NCI-H446 (cell line): ENCODE measurements at regions not wholly inside any gene's neighbourhood (a gene's known extent, or its start where the extent isn't known, plus 50 kb on each side); places are given as distances from the start of the nearest gene placed in this dataset.

Experiments
- DNase-seq, 2 experiments: peaks; one replicate each; lab custom pipeline; 2025; lab: John Stamatoyannopoulos, UW

DNA sequence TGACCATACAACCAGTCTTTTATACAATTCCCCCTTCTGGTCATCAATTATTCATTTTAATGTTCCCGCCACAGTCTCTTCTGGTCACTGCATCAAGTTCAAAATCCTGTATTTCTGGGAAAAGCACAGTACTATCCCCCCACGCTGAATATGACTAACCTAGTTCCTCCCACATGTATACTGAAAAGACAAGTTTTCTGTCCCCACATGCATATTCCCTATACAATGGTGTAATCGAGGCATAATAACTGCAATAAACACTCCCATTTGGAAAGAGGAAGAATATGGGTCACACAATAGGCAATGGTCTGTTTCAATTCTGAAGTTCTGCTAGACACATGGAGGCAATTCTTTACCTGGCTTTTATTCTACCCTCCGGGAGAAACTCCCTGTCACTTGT, 344.9 kb downstream of the EFNA5 start:
- no peak for DNase-seq

DNA sequence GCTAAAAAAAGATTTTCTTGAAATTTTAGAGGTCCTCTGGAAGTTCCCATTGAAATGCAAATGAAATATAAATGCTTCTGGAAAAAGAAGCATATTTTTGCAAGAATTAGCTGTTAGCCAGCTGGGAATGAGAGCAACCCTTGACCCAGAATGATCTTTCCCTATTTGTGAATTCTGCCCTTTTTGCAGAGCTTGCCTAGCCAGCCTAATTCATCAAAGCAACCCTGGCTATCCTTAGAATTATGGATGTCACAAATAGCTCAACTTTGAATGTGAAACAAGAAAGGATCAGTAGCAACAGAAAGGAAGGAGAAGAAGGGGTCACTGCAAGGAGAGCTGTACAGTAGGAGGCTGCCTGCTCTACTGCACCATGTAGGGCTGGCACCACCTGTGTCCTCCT, 345.9 kb downstream of the EFNA5 start:
- DNase-seq: no peak

DNA sequence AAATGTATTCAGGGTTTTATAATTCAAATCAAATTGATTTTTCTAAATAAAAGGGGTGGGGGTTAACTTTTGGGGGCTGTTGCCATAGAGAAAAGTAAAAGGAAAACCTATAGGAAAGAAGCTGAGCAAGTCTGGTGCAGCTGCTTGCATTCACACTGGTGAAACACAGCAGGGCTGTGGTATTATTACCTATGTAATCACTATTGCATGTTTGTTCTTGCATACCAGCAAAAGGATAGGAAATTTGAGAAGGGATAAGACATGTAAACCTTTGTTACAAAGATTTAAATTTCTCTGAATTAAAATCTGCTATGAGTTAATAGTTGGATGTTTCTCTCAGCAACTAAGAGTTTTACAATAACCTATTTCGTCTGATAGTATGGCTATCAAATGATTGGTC, 346.7 kb downstream of the EFNA5 start:
- no peak for DNase-seq

GRCh38 chr5:107323536-107323935, 347.2 kb downstream of the EFNA5 start:
- DNase-seq: no peak

DNA sequence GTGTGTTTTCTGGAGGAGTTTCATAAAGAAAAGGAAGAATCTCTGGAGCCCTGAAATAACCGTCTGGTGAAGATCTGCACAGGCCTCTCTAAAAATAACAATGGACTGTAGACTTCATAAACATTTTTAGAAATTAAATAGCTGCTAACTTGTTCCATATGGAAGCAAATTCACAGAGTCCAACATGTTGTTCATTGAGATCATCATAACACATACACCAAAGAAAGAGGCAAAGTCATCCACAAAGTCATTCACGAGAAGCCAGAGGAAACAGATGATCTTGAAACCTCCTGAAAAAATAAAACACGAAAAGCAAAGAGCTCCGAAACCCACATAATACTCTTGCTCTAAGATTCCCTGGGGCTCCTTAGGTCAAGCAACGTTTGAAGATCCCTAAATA, 347.8 kb downstream of the EFNA5 start:
- no peak for DNase-seq

DNA sequence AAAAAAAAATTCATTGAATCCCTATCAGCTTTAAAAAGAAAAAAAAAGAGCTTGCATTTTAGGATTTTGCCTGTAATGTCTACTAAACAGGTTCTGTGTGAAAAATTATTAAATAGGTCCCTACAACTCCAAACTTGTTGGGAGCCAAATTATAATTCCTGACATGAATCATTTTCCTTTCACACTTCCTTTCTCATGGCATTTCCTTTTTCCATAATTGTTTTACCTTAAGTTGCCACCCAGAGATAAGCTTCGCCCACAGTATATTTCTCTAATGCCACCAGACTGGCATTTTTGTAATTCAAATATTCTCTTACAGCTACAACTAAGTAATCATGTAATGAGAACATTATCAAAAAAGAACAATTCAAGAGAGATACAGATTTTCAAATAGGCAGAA, 348.8 kb downstream of the EFNA5 start:
- DNase-seq: no peak

DNA sequence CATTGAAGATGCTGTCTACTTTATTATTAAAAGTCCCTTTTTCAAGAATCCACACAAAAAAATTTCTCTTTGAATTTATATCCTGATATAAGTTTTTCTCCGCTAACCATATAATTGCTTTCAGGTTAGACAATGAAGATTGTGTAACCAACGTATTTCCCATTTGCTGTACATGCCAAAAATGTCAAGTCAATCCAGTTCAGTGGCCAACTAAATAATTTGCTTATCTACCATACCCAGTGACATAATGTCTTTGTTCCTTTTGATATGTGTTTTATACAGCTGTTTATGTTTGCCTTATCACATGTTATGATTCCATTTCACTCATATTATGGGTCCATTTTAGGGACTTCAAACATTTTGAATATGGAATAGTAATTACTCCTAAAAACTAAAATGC, 349.9 kb downstream of the EFNA5 start:
- DNase-seq: no peak

- DNase-seq: no peak
Observed at GRCh38 chr5:107320376-107320775, 350.4 kb downstream of the EFNA5 start.

GRCh38 chr5:107319901-107320300, 350.8 kb downstream of the EFNA5 start:
- no peak for DNase-seq

DNA sequence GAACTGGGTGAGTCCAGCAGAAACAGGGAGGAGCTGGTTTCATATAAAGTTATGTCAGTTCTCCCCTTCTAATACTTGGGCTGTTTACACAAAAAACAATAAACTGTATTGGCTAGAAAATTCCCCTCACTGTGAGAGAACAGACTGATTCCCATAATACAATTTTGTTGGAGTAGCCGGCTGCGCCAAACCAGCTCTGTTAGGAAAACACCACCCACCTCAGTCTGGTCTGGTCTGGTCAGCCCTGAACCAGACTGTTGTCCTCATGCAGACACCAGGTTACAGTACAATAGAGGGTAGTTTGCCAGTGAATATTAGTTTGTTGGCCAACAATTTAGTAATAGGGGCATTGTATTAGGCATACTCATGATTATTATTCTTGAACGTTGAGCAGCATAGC, 356.4 kb downstream of the EFNA5 start:
- no peak for DNase-seq

DNA sequence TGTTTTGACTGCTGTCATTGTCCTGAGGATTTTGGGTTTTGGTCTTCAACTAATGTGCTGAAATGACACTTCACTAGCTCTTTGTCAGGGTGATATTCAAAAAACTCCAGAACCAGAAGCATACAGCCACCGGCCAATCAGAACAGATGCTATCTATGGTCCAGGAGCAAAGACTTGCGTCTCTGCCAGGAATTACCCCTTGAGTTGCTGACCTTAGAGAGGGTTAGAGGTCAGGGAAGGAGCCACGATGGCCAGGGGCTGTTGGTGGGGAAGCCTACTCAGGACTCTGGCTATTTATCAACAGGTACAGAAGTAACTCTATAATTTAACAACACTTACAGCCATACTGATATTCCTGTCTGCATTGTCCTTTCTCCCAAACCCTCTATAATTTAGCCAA, 356.8 kb downstream of the EFNA5 start:
- no peak for DNase-seq

DNA sequence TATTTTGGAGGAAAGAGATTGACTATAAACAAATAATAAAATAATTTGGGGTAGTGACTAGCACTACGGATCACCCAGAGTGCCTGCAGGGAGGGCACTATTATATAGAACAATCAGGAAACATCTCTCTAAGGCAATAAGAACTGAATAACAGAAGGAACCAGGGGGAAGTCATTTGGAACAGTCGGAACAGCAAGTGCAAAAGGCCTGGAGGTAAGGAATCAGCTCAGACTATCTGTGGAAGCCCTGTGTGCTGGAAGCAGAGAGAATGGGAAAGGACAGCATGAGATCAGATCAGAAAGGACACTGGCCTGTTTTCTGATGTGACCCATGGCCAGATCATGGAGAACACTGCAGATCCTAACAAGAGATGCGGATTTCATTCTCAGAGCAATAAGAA, 357.6 kb downstream of the EFNA5 start:
- DNase-seq: no peak

GRCh38 chr5:107310181-107310580, 360.6 kb downstream of the EFNA5 start:
- no peak for DNase-seq

GRCh38 chr5:107306594-107306993, 364.1 kb downstream of the EFNA5 start:
- no peak for DNase-seq

DNA sequence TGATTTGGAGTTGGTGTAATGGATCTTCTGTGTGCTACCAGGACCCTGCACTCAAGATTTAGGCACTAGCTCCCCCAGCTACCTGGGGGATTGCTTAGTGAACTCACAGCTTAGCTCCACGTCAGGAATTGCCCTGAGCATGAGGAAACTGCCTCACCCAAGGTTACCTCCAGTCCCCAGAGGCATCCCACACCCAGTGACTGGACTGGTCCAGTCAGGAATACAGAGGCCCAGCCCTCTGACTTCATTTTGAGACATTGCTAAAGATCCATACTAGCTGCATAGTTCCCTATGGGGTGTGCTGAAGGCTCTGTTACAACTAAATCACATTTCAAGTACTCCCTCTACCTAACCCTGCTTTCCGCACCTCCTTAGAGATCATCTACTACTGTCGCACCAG, 364.7 kb downstream of the EFNA5 start:
- no peak for DNase-seq

DNA sequence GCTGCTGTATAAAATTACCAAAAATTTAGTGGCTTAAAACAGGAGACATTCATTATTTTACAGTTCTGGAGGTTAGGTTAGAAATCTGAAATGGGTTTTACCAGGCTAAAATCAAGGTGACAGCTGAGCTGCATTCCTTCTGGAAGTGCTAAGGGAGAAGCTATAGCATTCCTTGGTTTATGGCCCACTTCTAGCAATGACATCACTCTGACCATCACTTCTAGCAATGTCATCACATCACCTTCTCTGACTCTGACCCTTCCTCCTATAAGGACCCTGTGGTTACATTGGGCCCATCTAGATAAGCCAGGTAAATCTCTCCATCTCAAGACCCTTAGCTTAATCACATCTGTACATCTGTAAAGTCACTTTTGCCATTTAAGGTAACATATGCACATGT, 366.1 kb downstream of the EFNA5 start:
- no peak for DNase-seq

GRCh38 chr5:107303171-107303968, 367.4 kb downstream of the EFNA5 start:
- DNase-seq: no peak

DNA sequence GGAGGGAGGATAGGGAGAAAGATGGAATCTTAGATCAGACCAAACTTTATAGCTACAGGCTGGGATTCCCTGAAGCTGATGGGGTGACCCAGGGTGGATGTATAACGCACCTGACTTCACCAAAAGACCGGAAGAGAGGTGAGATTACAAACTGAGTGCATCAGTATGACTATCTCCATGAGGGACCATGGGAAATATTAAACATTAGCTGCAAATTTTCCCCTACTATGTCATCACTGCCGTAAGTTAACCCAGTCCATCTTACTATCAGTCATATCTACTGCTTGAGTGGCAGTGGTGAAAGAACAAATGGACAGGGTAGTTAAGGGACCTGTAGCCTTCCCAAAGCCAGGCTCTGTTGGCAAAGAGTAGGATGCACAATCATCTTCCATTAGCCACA, 368.3 kb downstream of the EFNA5 start:
- no peak for DNase-seq

DNA sequence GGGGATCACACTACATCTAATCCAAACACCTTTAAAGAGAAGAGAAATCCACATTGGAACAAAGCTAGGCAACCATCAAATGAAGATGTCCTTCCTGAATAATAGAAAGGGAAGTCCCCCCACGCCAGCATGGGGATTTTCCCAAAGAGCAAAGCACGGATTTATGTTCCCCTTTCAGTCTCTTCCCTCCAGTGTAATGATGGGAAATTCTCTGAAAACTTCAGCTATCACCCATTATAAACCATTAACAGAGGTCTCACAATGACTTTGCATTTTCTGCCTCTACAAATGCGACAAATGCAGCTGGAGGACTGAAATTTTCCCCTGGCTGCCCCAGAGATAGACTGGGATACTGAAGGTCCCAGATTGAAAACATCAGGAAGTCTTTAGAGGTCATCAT, 368.7 kb downstream of the EFNA5 start:
- no peak for DNase-seq

DNA sequence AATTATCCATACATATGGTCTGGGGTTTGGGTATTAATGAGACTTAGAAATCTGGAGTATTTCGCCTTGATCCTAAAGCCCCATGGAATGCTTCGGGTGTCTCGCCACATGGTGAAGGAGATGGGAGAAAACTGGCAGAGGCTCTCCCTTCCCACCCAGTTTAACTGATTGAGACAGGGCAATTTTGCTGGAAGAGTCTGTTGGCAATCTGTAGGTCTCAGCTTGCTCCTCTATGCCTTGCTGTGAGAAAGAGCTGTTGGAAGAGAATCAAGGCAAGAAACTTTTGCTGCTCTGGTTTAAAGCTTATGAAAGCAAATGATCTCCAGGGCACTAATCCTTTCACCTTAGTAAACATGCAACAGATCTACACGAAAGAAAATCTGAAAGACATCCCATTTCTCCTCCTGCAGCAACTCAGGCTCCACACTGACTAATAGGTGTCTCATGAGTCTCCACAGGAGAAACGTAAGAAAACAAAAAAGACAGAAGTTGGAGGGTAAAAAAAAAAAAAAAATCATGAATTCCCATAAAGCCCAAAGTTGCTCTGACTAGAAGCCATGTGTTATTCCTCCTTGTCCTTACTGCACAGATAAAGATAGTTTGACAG, 369.9 kb downstream of the EFNA5 start:
- DNase-seq: peak in 1 of 2 experiments; percentile 24

GRCh38 chr5:107296572-107296971, 374.2 kb downstream of the EFNA5 start:
- no peak for DNase-seq

GRCh38 chr5:107295914-107296313, 374.8 kb downstream of the EFNA5 start:
- DNase-seq: no peak

GRCh38 chr5:107294669-107295068, 376.1 kb downstream of the EFNA5 start:
- DNase-seq: no peak

- DNase-seq: no peak
Observed at GRCh38 chr5:107294211-107294550, 376.6 kb downstream of the EFNA5 start.
